ENCODE measurements at regions not wholly inside any gene's neighbourhood (a gene's known extent, or its start where the extent isn't known, plus 50 kb on each side); places are given as distances from the start of the nearest gene placed in this dataset.
"Not testable (repeated sequence)": the region's sequence is repeated elsewhere in the genome, so short reads cannot be mapped to it uniquely, and the experiment has no call there.

GRCh38 chr6:156595476-156595875 lies 181.7 kb upstream of the ARID1B start:
- H3K27me3 Mint-ChIP-seq: peaks cover 11% of the 10 kb centered on the region
- CTCF ChIA-PET: interaction anchor here (0.8 kb wide), 1 partner anchor 125 kb away, joined by 3 read pairs; no protein-coding TSS in a partner anchor
- H3K4me1 Mint-ChIP-seq: no peaks in the 10 kb centered on the region
- no peak overlapping the region for H3K27ac Mint-ChIP-seq
- no peaks in the 10 kb centered on the region for H3K9me3 Mint-ChIP-seq
- no peak overlapping the region for H3K4me3 Mint-ChIP-seq
- no peak for DNase-seq
- no peaks in the 10 kb centered on the region for H3K36me3 Mint-ChIP-seq

GRCh38 chr6:156593893-156594292 lies 183.3 kb upstream of the ARID1B start:
- Mint-ChIP-seq H3K27me3 (no peaks in the 10 kb centered on the region), H3K27ac (no peak overlapping the region), H3K4me3 (no peak overlapping the region), H3K4me1 (no peaks in the 10 kb centered on the region), H3K36me3 (no peaks in the 10 kb centered on the region), H3K9me3 (no peaks in the 10 kb centered on the region)
- no peak for DNase-seq
- CTCF ChIA-PET: no interaction called here

GRCh38 chr6:156593127-156593526 lies 184.1 kb upstream of the ARID1B start:
- Mint-ChIP-seq H3K4me3 (no peak overlapping the region), H3K27ac (no peak overlapping the region), H3K4me1 (no peaks in the 10 kb centered on the region), H3K27me3 (no peaks in the 10 kb centered on the region), H3K36me3 (no peaks in the 10 kb centered on the region), H3K9me3 (no peaks in the 10 kb centered on the region)
- CTCF ChIA-PET: no interaction called here
- DNase-seq: no peak

- H3K9me3 Mint-ChIP-seq: no peaks in the 10 kb centered on the region
- peaks cover 4% of the 10 kb centered on the region for H3K27me3 Mint-ChIP-seq
- no peak for DNase-seq
- no peaks in the 10 kb centered on the region for H3K36me3 Mint-ChIP-seq
- CTCF ChIA-PET: no interaction called here
- H3K4me3 Mint-ChIP-seq: no peak overlapping the region
- H3K4me1 Mint-ChIP-seq: no peaks in the 10 kb centered on the region
- H3K27ac Mint-ChIP-seq: no peak overlapping the region
Measured at GRCh38 chr6:156590482-156590881, 186.7 kb upstream of the ARID1B start.

- H3K9me3 Mint-ChIP-seq: no peaks in the 10 kb centered on the region
- H3K4me3 Mint-ChIP-seq: no peak overlapping the region
- CTCF ChIA-PET: no interaction called here
- no peak for DNase-seq
- peaks cover 4% of the 10 kb centered on the region for H3K27me3 Mint-ChIP-seq
- no peaks in the 10 kb centered on the region for H3K36me3 Mint-ChIP-seq
- no peaks in the 10 kb centered on the region for H3K4me1 Mint-ChIP-seq
- no peak overlapping the region for H3K27ac Mint-ChIP-seq
Measured at GRCh38 chr6:156589281-156589680, 187.9 kb upstream of the ARID1B start.

- Mint-ChIP-seq H3K4me1 (no peaks in the 10 kb centered on the region), H3K36me3 (no peaks in the 10 kb centered on the region), H3K27me3 (peaks cover 4% of the 10 kb centered on the region), H3K9me3 (no peaks in the 10 kb centered on the region), H3K4me3 (no peak overlapping the region), H3K27ac (no peak overlapping the region)
- no peak for DNase-seq
- CTCF ChIA-PET: no interaction called here
Measured at GRCh38 chr6:156587751-156588301, 189.4 kb upstream of the ARID1B start.

GRCh38 chr6:156587071-156587470 lies 190.1 kb upstream of the ARID1B start:
- no peaks in the 10 kb centered on the region for H3K4me1 Mint-ChIP-seq
- no peak overlapping the region for H3K27ac Mint-ChIP-seq
- peaks cover 4% of the 10 kb centered on the region for H3K27me3 Mint-ChIP-seq
- no peaks in the 10 kb centered on the region for H3K9me3 Mint-ChIP-seq
- H3K36me3 Mint-ChIP-seq: no peaks in the 10 kb centered on the region
- CTCF ChIA-PET: no interaction called here
- no peak for DNase-seq
- H3K4me3 Mint-ChIP-seq: no peak overlapping the region

GRCh38 chr6:156585859-156586258 lies 191.3 kb upstream of the ARID1B start:
- Mint-ChIP-seq H3K4me3 (no peak overlapping the region), H3K4me1 (no peaks in the 10 kb centered on the region)

GRCh38 chr6:156584121-156584520 lies 193.1 kb upstream of the ARID1B start:
- H3K4me3 Mint-ChIP-seq, H3K27ac Mint-ChIP-seq, H3K9me3 Mint-ChIP-seq, DNase-seq, H3K36me3 Mint-ChIP-seq, H3K4me1 Mint-ChIP-seq, CTCF ChIA-PET, H3K27me3 Mint-ChIP-seq: not testable (repeated sequence)

More at GRCh38 chr6:156585859-156586258, 191.3 kb upstream of the ARID1B start:
- H3K9me3 Mint-ChIP-seq: no peaks in the 10 kb centered on the region
- H3K27ac Mint-ChIP-seq: no peak overlapping the region
- CTCF ChIA-PET: no interaction called here
- H3K27me3 Mint-ChIP-seq: peaks cover 4% of the 10 kb centered on the region
- no peak for DNase-seq
- H3K36me3 Mint-ChIP-seq: no peaks in the 10 kb centered on the region

GRCh38 chr6:156583083-156583482 lies 194.1 kb upstream of the ARID1B start:
- Mint-ChIP-seq H3K27me3 (peaks cover 4% of the 10 kb centered on the region), H3K9me3 (peaks cover 8% of the 10 kb centered on the region), H3K36me3 (no peaks in the 10 kb centered on the region), H3K4me1 (no peaks in the 10 kb centered on the region), H3K4me3 (no peak overlapping the region), H3K27ac (no peak overlapping the region)
- DNase-seq: no peak
- CTCF ChIA-PET: no interaction called here

- Mint-ChIP-seq H3K27me3 (no peaks in the 10 kb centered on the region), H3K27ac (no peak overlapping the region), H3K4me1 (no peaks in the 10 kb centered on the region), H3K9me3 (peaks cover 8% of the 10 kb centered on the region), H3K4me3 (no peak overlapping the region), H3K36me3 (no peaks in the 10 kb centered on the region)
- CTCF ChIA-PET: no interaction called here
- no peak for DNase-seq
Measured at GRCh38 chr6:156582509-156582992, 194.6 kb upstream of the ARID1B start.

GRCh38 chr6:156579564-156579963 lies 197.6 kb upstream of the ARID1B start:
- Mint-ChIP-seq H3K4me3 (no peak overlapping the region), H3K36me3 (peaks cover 4% of the 10 kb centered on the region), H3K27me3 (peaks cover 5% of the 10 kb centered on the region), H3K9me3 (peaks cover 18% of the 10 kb centered on the region), H3K27ac (no peak overlapping the region), H3K4me1 (no peaks in the 10 kb centered on the region)
- DNase-seq: no peak
- CTCF ChIA-PET: no interaction called here

GRCh38 chr6:156577749-156578148 lies 199.4 kb upstream of the ARID1B start:
- Mint-ChIP-seq H3K36me3 (peaks cover 4% of the 10 kb centered on the region), H3K4me1 (no peaks in the 10 kb centered on the region), H3K4me3 (no peak overlapping the region), H3K9me3 (peaks cover 18% of the 10 kb centered on the region), H3K27me3 (peaks cover 8% of the 10 kb centered on the region), H3K27ac (no peak overlapping the region)
- DNase-seq: no peak
- CTCF ChIA-PET: no interaction called here

GRCh38 chr6:156575361-156575760 lies 201.8 kb upstream of the ARID1B start:
- CTCF ChIA-PET: no interaction called here
- H3K9me3 Mint-ChIP-seq: peaks cover 18% of the 10 kb centered on the region
- no peak for DNase-seq
- H3K27me3 Mint-ChIP-seq: peaks cover 8% of the 10 kb centered on the region
- H3K4me1 Mint-ChIP-seq: no peaks in the 10 kb centered on the region
- peaks cover 4% of the 10 kb centered on the region for H3K36me3 Mint-ChIP-seq
- H3K27ac Mint-ChIP-seq: no peak overlapping the region
- no peak overlapping the region for H3K4me3 Mint-ChIP-seq

GRCh38 chr6:156564807-156565149 lies 212.4 kb upstream of the ARID1B start:
- peaks cover 2% of the 10 kb centered on the region for H3K4me1 Mint-ChIP-seq
- H3K4me3 Mint-ChIP-seq: no peak overlapping the region
- H3K27ac Mint-ChIP-seq: no peak overlapping the region
- peaks cover 9% of the 10 kb centered on the region for H3K27me3 Mint-ChIP-seq
- DNase-seq: no peak
- CTCF ChIA-PET: interaction anchor here (1.0 to 1.2 kb wide), 4 partner anchors 118 to 617 kb away, joined by 3 read pairs; no protein-coding TSS in a partner anchor
- no peaks in the 10 kb centered on the region for H3K36me3 Mint-ChIP-seq
- peaks cover 2% of the 10 kb centered on the region for H3K9me3 Mint-ChIP-seq
